ENCODE measurements at regions not wholly inside any gene's neighbourhood (a gene's known extent, or its start where the extent isn't known, plus 50 kb on each side); places are given as distances from the start of the nearest gene placed in this dataset.
"Not testable (repeated sequence)": the region's sequence is repeated elsewhere in the genome, so short reads cannot be mapped to it uniquely, and the experiment has no call there.

- DNase-seq (ENCODE audit: low spot score): no peak
- ATAC-seq: no peak
- intact Hi-C loops (cut with DNase I): no loop called here
These were observed 537.4 kb downstream of the PRKD1 start for GRCh38 chr14:29390081-29390832.

- intact Hi-C loops (cut with DNase I): no loop called here
- ATAC-seq (no peak), DNase-seq (ENCODE audit: low spot score) (no peak)
These were observed 536.4 kb downstream of the PRKD1 start for GRCh38 chr14:29391231-29391630.

DNA sequence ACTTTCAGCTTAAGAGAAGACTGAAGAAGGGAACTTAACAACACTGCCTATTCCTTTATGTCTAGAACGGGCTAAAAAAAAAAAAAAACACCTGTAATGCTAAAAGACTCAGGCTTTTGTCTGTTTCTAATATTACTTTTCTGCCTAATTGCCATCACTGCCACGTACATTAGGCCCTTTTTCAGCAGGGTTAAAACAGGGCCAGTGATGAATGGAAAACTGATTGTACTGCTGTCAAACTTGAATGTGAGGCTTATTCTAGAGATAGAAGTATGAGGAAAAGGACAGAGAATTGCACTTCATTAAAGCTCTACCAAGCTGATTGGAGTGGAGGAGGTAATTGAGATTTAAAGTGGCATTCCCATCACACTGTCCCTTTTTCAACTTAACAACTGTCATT lies 535.8 kb downstream of the PRKD1 start:
- intact Hi-C loops (cut with DNase I): no loop called here
- DNase-seq (ENCODE audit: low spot score): no peak
- ATAC-seq: no peak

DNA sequence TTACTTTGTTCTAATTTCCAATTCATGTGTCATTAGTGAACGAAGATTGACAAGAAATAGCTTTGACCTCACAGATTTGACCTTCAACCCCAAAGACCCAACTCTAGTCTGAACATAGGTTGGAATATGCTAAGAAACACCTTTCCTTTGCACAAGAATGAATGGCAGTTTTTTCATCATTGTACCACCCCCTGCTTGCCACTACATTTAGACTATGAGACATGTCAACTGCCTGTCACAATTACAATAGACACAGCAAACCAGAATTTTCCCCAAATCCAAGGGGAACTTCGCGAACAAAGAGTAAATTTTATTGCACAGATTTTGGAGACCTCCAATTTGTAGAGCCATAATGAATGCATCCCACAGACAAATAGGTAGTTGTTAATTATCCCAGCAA lies 535.4 kb downstream of the PRKD1 start:
- intact Hi-C loops (cut with DNase I): no loop called here
- no peak for DNase-seq (ENCODE audit: low spot score)
- no peak for ATAC-seq

- DNase-seq (ENCODE audit: low spot score) (no peak), ATAC-seq (no peak)
- intact Hi-C loops (cut with DNase I): no loop called here
These were observed 524.6 kb downstream of the PRKD1 start for GRCh38 chr14:29403091-29403490.

- no peak for ATAC-seq
- DNase-seq (ENCODE audit: low spot score): no peak
- intact Hi-C loops (cut with DNase I): no loop called here
These were observed 517.1 kb downstream of the PRKD1 start for GRCh38 chr14:29410581-29410980.

GRCh38 chr14:29414931-29415330 lies 512.7 kb downstream of the PRKD1 start:
- DNase-seq (ENCODE audit: low spot score); ATAC-seq; intact Hi-C loops (cut with DNase I): not testable (repeated sequence)

GRCh38 chr14:29419736-29420135 lies 507.9 kb downstream of the PRKD1 start:
- DNase-seq (ENCODE audit: low spot score): no peak
- intact Hi-C loops (cut with DNase I): no loop called here
- ATAC-seq: no peak

- intact Hi-C loops (cut with DNase I): no loop called here
- ATAC-seq (no peak), DNase-seq (ENCODE audit: low spot score) (no peak)
These were observed 506.4 kb downstream of the PRKD1 start for GRCh38 chr14:29421156-29421728.

- intact Hi-C loops (cut with DNase I): no loop called here
- ATAC-seq (no peak), DNase-seq (ENCODE audit: low spot score) (no peak)
These were observed 501.8 kb downstream of the PRKD1 start for GRCh38 chr14:29425705-29426482.

- intact Hi-C loops (cut with DNase I): no loop called here
- DNase-seq (ENCODE audit: low spot score) (no peak), ATAC-seq (no peak)
These were observed 485.0 kb downstream of the PRKD1 start for GRCh38 chr14:29442696-29443095.

DNA sequence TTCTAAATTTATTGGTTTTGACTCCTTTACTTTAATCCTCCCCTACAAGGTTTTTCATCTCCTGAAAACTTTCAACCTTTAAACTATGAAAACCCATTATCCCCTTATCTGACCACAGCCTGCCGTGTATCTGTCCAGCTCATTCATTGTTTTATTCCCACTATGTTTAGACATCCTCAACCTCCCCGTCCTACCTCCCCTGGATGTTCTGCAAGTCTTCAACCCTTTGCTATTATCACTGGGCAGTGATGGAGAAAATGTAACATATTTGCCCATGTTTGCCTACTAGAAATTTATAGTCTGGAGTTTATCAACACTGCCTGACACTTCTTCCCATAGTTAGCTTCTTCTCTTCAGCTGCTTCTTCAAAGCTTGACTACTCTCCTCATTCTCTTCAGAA lies 483.4 kb downstream of the PRKD1 start:
- intact Hi-C loops (cut with DNase I): no loop called here
- ATAC-seq (no peak), DNase-seq (ENCODE audit: low spot score) (no peak)

DNA sequence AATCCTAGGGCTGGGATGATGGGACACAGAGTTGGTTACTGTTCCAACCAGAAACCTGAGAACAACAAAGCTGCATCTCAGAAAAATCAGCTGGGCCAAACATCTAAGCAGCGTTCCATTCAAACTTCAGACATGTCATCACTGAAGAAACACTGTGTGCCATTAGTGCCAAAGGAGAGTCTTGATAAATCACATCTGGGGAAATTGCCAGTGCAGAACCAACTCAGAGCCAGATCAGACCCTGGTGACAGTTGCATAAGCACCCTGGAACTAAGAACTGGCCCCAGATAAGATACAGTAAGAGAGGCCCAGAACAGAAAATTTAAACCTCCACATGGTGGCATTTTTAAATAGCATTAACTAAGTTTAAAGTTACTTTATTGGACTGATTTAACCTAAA lies 482.8 kb downstream of the PRKD1 start:
- intact Hi-C loops (cut with DNase I): no loop called here
- no peak for ATAC-seq
- no peak for DNase-seq (ENCODE audit: low spot score)

DNA sequence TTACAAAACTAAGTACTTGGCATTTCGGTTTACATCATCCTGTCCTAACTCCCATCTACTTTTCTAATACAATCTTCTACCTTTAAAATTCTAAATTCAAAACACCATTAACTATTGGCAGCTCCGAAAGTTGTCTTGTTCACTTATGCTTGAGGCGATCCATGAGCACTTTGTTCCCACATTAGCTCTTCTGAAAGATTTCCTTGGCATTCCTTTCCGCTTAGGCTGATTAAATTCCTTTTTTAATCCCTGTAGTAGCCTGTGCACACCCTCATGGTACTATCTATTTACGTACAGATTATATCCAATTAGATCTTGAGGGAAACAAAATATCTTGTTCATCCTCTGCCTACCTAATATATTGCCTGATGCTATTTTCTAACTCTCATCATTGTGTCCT lies 480.7 kb downstream of the PRKD1 start:
- no peak for ATAC-seq
- no peak for DNase-seq (ENCODE audit: low spot score)
- intact Hi-C loops (cut with DNase I): no loop called here

DNA sequence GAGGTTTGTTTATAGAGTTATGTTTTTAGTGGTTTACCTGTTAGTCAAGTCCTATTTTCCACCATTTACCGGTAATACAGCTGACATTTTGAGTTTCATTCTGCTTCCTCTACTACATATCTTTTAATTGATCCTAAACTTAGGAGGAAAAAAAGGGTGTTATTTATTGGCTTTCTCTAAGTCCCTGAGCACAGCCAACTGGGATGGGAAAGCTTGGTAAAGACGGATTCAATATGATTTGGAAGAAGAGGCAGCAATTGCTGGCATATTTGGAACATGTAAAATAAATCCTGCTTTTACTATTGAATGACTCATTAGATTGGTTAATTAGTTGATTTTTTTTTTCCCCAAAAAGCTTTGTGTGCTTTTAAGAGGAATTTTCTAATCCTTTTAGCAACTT lies 475.7 kb downstream of the PRKD1 start:
- no peak for ATAC-seq
- no peak for DNase-seq (ENCODE audit: low spot score)
- intact Hi-C loops (cut with DNase I): no loop called here

- DNase-seq (ENCODE audit: low spot score) (no peak), ATAC-seq (no peak)
- intact Hi-C loops (cut with DNase I): no loop called here
These were observed 474.6 kb downstream of the PRKD1 start for GRCh38 chr14:29453045-29453444.

DNA sequence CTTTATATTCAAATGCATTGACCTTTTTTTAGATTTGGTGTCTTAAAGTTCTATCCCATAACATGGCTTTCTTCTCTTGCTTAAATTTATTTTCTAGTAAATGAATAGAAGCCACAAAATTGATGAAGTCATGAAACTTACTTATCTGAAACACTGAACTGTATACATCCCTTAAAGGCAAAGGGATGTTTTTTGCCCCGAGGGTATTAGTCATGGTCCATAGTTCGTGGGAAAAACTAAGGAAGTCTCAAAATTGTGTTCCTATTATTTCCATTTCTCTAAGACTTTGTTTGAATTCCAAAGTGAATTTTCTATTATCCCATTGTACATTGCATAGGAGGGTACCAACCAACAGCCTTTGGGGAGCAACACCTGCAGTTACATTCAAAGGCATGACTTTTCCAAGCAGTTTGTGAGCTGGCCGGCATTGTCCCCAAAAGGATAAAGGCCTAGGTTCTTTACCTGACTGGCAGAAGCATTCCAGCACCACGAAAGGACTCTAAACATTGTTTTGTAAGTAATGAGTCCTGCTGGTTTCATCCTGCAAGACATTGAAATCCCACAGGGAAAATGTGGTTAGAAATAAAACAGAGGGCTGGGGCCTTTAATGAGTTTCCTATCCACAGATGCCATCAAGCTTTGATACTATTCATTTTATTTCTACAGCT lies 473.5 kb downstream of the PRKD1 start:
- no peak for DNase-seq (ENCODE audit: low spot score)
- no peak for ATAC-seq
- intact Hi-C loops (cut with DNase I): no loop called here

GRCh38 chr14:29458547-29458946 lies 469.1 kb downstream of the PRKD1 start:
- ATAC-seq: no peak
- intact Hi-C loops (cut with DNase I): no loop called here
- no peak for DNase-seq (ENCODE audit: low spot score)

GRCh38 chr14:29459531-29459930 lies 468.1 kb downstream of the PRKD1 start:
- intact Hi-C loops (cut with DNase I): no loop called here
- ATAC-seq (no peak), DNase-seq (ENCODE audit: low spot score) (no peak)
